HG02610 (cell line): ENCODE measurements at regions not wholly inside any gene's neighbourhood (a gene's known extent, or its start where the extent isn't known, plus 50 kb on each side); places are given as distances from the start of the nearest gene placed in this dataset.
"Not testable (repeated sequence)": the region's sequence is repeated elsewhere in the genome, so short reads cannot be mapped to it uniquely, and the experiment has no call there.

ENCODE experiments used
- ATAC-seq: cut with Tn5 transposase; IDR thresholded peaks from one replicate; pipeline ENCODE4 v1.9.1; 2021; ENCODE audit warnings: mild to moderate bottlenecking, moderate library complexity; ENCODE audit not compliant: unreplicated experiment

DNA sequence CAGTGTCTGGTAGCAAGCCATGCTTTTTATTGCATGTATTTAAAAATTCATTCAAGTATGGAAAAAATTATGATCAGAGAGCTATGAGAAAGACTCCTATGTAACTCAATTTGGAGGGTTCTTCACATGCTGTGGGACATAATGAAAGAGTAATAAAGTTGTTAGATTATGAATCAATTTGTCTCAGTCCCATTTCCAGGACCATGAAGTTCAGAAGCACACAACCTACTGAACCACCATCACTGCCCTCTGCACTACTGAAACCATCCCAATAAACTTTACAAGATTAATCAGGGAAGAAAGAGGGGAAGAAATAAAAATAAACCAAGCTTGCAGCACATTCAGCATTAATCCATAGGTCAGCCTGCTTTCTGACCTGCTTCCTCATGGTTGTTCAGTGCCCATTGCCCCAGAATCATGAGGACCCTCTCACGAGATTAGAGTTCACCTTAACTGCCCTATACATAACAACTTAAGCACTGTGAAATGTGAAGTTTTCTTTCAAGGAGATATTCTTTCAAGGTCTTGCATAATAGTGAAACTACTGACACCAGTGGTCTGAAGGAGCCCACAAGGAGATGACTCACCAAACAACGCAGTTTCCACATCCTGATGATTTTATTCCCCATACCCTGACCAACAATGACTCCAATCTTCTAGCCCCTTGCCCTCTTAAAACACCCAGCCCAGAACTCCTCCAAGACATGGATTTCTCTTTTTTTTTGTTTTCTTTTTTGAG, 171.5 kb upstream of the ADCY1 start:
- ATAC-seq, result no peak

DNA sequence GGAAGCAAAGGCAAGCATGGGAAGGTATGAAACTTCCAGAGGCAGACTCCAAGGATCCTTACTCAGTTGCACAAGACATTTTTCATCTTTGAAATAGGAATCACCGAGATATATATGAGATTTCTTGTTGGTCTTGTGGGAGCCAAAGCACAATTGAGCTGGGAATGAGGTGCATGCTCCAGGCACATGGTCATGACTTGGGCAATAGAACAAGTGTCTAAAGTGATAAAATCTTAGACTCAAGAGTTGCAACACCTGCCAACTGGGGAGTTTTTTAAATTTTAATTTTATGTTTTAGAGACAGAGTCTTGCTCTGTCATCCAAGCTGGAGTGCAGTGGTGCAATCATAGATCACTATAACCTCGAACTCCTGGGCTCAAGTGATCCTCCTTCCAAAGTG, 169.5 kb upstream of the ADCY1 start:
- ATAC-seq, result no peak

DNA sequence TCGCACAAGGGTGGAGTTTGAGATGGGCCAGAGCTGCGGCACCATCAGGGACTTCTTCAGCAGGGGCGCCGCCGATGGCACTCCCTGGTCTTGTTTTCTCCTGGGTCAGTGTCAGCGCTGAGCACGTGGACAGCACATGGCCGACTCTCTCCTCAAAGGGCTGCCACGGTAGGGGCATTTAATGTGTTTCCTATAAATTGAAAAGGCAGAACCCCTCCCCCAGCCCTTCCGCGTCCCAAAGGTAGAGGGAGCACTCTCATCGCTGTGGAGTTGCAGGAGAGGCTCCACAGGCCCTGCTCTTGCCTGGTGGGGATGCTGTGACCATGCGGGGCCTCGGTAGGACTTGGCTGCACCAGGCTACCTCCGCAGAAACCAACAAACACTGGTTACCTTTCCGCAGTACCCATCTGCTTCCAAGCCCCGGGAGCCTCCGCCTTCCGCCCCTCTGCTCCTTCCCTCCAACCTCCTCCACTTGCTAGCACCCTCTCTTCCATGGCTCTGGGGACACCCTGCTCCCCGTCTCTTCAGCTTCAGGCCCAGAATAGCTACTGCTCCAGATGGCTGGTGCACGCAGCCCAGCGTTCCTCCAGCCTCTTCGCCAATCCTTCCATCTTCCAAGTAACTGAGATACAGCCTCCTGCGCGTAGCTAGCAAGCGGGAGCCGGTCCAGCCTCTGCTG, 166.3 kb upstream of the ADCY1 start:
- no peak for ATAC-seq

DNA sequence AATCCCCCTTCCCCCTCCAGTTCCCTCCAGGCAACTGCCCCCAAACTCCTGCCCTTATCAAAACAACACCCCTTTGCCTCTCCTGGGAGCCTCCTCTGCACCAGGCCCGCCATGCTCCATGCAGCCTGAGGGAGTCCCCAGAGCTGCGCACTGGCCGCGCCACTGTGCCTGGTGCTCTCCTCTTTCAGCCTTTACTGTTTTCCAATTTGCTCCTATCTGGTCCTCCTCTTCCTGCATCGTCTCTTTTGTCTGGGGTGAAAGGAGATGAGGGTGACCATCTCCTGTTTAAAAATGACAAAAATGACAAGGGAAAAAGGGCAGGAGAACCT, 165.8 kb upstream of the ADCY1 start:
- ATAC-seq, result no peak

DNA sequence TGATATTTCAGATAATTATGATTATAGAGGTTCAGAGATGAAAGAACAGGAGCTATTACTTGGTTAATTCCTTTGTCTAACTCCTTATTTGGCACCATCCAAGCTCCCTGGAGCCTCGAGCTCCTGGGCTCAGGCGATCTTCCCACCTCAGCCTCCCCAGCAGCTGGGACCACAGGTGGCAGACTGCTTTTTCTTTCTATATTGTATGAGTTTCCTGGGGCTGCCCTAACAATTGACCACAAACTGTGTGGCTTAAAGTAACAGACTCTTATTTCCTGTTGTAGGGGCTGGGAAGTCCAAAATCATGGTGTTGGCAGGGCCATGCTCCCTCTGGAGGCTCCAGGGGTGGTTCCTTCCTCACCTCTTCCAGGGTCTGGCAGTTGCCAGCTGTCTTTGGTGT, 163.3 kb upstream of the ADCY1 start:
- no peak for ATAC-seq

DNA sequence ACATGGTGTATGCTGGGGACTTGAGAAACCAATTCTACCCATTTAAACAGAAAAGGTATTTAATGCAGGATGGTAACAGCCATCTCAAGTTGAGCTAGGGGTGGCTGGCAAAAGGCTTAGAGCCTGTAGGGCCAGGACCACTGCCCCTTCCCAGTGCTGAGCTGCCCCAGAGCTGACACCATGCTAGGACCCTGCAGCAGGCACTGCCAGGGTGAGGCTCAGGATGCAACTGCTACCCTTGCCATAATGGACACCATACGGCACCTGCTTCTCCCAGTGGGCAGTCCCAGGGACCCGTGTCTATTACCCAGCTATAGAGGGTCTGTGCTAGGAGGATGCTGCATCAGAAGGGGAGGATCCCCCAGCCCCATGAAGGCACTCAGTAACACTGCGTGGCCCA, 160.7 kb upstream of the ADCY1 start:
- no peak for ATAC-seq

DNA sequence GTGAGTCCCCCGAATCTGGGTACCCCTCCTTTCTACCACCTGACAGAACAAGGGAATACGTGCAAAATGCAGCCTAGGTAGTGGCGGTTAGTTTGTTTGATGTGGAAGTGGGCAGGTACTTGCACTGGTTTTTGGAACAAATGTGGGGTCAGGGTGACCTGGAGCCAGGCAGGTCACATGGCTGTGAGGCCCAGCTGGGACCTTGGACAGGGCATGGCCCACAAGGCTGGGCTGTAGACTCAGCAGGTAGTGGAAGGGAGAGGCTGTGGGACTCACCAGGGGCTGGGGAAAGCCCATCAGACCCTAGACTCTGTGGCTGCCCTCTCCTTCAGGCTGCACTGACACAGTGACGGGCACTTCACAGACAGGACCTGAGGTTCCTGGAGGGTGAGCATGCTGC, 159.9 kb upstream of the ADCY1 start:
- no peak for ATAC-seq

DNA sequence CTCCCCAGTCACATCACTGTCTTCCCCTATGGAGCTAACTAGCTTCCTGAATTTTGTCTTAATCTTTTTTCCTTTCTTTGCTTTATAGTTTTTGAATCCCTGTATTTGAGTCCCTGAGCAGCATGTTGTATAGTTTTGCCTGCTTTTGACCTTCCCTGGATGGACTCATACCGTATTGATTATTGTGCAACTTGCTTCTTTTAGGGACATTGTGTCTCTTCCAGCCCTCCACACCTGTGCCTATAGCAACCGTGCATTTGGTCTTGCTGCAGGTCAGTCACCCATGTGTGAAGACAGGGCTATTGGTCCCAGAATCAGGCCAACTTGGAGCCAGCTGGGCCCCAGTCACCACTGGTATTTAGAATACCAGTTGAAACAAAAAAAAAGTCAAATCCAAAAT, 158.9 kb upstream of the ADCY1 start:
- no peak for ATAC-seq

DNA sequence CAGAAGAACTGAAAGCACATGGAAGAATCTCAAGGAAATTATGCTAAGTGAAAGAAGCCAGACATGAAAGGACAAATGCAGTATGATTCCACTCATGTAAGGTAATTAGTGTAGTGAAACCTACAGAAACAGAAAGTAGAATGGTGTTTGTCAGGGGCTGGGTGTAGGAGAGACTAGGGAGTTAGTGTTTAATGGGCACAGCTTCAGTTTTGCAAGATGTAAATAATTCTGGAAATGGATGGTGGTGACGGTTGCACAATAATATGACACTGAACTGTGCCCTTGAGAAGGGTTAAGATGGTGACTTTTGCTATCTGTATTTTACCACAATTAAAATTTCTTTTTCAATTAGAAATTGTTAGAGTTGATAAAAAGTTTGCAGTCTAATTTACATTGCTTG, 157.3 kb upstream of the ADCY1 start:
- no peak for ATAC-seq

DNA sequence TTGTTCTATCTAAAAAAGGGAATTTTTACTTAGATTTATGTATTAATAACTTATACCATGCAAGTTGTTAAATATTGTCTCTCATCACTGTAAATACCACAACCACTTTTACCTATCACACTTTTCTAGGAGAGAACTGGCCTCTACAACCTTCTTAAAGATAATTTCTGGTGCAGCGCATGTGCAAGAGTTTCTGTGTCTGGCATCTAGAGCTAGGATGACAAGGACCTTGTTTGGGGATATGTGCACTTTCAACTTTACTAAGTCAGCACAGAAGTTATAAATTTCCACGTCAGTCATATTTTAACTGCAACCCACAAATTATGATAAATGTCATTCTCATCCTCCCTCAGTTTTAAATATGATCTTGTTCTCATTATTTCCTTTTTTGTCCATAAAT, 156.9 kb upstream of the ADCY1 start:
- no peak for ATAC-seq

DNA sequence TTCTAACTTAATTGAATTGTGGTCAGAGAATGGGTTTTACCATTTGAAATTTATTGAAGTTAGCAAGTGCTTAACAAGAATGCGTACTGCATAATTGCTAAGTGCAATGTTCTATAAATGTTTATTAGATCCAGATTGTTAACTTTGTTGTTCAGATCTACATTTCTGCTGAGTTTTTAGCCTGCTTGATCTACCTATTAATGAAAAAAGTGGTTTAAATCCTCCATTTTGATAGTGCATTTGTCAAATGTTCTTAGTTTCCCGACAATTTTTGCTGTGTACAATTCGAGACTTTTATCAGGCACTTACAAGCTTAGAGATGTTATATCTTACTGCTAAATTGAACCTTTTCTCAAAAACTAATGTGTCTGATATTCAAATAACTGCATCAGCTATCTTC, 156.4 kb upstream of the ADCY1 start:
- ATAC-seq, result no peak

DNA sequence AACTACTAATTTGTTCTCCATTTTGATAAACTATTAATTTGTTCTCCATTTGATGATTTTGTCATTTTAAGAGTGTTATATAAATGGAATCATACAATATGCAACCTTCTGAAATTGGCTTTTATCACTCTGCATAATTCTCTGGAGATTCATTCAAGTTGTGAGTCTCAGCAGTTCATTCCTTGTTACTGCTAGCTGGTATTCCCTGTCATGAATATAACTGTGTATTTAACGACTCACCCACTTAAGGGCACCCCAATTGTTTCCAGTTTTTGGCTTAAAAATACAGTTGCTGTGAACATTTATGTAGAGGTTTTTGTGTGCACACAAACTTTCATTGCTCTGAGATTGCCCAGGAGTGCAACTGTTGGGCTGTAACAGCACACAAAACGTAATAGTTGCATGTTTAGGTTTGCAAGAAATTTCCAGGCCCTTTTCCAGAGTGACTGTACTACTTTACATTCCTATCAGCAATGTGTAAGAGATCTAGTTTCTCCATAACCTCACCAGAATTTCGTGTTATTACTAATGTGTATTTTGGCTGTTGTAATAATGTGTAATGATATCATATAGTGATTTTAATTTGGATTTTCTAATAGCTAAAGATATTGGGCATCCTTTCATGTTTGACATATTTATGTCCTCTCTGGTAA, 153.2 kb upstream of the ADCY1 start:
- ATAC-seq, result no peak

DNA sequence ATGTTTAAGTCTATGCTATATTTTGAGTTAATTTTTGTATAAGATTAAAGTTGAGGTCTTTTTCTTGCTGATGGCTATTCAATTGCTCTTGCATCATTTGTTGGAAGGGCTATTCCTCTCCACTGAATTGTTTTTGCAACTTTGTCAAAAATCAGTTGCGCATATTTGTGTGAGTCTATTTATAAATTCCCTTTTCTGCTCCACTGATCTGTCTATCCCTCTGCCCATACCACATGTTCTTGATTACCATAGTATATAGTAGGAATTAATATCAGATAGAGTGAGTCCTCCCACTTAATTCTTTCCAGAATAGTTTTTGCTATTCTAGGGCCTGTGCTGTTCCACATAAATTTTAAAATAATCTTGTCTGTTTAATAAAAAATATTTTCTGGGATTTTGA, 152.4 kb upstream of the ADCY1 start:
- no peak for ATAC-seq

DNA sequence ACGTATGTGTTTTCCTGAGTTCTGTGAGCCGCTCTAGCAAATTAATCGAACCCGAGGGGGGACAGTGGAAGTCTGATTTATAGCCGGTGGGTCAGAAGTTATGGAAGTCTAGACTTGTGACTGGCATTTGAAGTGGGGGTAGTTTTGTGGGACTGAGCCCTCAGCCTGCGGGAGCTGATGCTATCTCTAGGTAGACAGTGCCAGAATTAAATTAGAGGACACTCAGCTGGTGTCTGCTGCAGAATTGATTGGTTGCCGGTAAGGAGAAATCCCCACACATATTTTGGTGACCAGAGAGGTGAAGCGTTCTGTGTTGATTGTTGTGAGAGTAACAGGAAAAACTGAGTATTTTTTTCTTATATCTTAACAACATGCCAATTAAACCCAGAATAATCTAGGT, 143.8 kb upstream of the ADCY1 start:
- no peak for ATAC-seq

DNA sequence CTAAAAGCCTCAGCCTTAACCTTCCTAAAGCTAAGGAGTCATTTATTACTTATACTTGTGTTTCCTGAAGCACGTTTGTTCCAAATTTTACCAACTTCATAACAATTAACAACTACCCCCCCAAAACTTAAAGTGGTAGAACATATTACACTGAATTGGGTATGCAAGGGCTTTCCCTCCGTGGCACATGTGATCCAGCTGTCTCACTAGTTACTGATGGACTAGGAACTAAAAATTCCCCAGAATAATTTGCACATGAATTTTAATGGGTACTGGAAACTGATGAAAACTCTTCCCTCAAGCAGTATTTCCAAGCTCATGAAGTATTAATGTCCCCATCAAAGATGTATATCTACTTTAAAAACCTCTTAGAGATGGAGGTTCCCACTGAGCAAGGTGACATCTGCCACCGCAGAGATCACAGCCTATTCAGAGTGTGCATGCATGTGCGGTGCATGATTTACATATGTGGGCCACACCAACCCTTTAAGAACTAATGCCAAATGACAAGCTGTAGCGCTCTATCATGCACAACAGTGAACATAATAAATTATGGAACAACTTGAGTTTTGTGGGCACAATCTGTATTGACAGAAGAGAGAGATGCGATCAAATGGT, 139.9 kb upstream of the ADCY1 start:
- ATAC-seq, result no peak

DNA sequence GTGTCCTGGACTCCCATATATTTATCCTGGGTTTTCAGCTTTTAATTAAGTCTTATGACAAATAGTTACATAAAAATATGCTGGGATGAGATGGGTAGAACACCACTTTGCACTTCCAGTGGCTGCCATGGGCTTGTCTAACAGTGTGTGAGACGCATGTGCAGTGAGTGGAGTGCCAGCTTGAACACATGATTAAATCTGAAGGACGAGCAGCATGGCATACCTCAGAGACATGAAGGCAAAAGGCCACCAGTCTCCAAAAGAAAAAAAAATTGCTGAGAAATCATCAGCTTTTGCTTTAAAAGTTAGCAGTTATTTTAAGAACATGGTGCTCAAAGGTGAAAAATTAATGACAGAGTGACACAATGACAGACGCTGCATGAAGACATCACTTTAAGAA, 139.0 kb upstream of the ADCY1 start:
- ATAC-seq, result no peak

DNA sequence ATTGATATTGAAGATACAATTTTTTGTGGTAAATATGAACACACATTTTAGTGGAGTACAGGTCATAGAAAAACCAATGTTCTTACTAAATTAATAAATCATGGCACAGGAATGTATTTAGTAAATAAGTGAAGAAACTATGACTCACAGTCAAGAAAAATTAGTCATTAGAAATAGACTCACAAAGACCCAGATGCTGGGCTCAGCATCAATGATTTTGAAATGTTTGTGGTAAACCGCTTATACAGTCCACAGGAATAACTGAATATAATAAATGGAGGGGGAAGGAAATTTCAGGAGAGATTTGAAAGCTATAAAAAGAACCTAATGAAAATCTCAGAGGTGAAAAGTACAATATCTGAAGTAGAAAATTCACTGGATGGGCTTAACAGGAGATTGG, 138.3 kb upstream of the ADCY1 start:
- ATAC-seq, result no peak

DNA sequence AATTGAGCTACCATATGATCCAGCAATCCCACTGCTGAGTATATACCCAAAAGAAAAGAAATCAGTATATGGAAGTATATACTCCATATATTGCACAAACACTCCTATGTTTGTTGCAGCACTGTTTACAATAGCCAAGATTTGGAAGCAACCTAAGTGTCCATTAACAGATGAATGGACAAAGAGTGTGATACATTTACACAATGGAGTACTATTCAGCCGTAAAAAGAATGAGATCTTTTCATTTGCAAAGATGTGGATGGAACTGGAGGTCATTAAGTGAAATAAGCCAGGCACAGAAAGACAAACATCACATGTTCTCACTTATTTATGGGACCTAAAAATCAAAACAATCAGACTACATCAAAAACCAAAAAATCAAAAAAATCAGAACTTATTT, 133.4 kb upstream of the ADCY1 start:
- not testable (repeated sequence) for ATAC-seq

DNA sequence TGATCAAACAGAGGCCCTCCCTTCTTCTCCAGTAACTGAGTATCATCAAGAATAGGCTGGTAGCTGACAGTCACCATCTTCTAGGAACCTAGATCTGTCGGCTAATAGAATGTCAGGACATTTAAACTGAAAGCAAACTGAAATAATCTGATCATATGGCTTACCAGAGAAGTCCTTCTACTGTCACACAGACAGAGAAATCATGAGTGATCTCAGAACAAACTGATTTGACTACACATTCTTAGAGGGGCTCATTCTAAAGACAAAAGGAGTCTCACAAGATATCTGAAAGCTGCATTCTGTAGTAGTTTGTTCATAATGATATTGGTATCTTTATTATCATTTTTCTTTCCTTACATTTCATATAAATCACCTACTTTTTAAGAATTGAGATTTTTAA, 130.9 kb upstream of the ADCY1 start:
- ATAC-seq, result no peak

DNA sequence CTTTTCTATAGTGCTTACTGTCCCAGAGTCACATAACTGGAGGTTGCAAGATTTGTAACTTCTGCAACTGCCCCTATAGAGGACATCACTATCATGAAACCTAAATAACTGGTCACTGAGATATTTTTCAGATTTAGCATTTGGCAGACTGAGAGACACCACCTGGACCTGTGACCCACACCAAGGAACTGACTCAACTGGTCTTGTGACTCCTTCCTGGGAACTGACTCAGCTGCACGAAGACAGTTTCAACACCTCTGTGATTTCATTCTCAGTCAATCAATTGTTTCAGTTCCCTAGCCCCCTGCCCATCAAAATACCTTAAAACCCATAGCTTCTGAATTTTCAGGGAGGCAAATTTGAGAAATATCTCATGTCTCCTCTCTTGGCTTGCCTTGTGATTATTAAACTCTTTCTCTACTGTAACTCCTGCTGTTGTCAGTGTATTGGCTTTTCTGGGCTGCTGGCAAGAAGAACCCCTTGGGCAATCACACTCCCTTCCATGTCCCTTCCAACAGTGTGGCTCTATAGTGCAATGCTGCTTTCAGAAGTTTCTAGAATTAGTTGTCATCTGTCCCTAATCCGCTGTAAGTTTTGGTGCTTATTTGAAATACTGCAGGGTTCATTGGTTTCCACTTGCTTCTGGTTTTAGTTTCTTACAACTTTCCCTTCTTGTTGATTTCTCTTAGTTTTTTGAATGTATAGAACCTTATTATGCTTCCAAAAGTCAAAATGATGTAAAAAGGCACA, 127.8 kb upstream of the ADCY1 start:
- peak; percentile 82 for ATAC-seq

DNA sequence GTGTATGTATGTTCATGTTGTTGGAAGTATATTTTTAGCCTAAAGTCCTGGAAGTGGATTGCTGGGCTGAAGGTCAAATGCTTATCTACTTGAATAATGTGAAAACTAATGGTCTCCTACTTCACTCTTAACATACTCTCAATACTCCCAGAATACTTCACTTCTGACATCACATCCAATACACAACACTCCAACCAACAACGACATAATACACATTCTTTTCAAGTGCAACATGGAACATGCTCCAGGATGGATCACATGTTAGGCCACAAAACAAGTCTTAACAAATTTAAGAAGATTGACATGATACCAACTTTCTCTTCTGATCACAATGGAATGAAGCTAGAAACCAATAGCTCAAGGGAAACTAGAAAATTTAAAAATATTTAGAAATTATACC, 126.9 kb upstream of the ADCY1 start:
- ATAC-seq, result no peak
